H1 (cell line): ENCODE measurements at regions not wholly inside any gene's neighbourhood (a gene's known extent, or its start where the extent isn't known, plus 50 kb on each side); places are given as distances from the start of the nearest gene placed in this dataset.

Source experiments
- CTCF ChIP-seq, 3 experiments: IDR thresholded peaks; 1 replicate in 2 of 3; 2 replicates in 1 of 3; pipeline versions ENCODE4 v1.5.1 to v1.6.1; 2011; ENCODE audit warnings: low read length in 3 of 3, mild to moderate bottlenecking in 3 of 3, inconsistent platforms in 2 of 3, low read depth in 1 of 3, moderate library complexity in 1 of 3; ENCODE audit not compliant: insufficient read depth in 1 of 3; ENCODE audit errors: control extremely low read depth in 1 of 3
- HDAC2 ChIP-seq, 2 experiments: fragments of 300-600 bp in 1 of 2; sonication (generic) in 1 of 2; IDR thresholded peaks; 2 replicates each; pipeline ENCODE4 v1.6.1; 2011 to 2012; ENCODE audit warnings: low read depth in 2 of 2, low read length in 2 of 2, mild to moderate bottlenecking in 2 of 2, moderate library complexity in 2 of 2, borderline replicate concordance in 1 of 2, inconsistent platforms in 1 of 2
- HDAC6 ChIP-seq: IDR thresholded peaks from one replicate; pipeline ENCODE4 v1.7.1; 2012; ENCODE audit warnings: low read depth, mild to moderate bottlenecking, inconsistent platforms, low read length, moderate library complexity
- KDM1A ChIP-seq: fragments of 200-600, 300-600 bp; sonication (generic); IDR thresholded peaks from 2 replicates; pipeline ENCODE4 v1.7.1; 2016; ENCODE audit warnings: mild to moderate bottlenecking, low read length, borderline replicate concordance
- POLR2A ChIP-seq, 2 experiments: IDR thresholded peaks; 1 replicate in 1 of 2; 2 replicates in 1 of 2; pipeline ENCODE4 v1.6.1; 2011; ENCODE audit warnings: low read depth in 2 of 2, low read length in 2 of 2, mild to moderate bottlenecking in 2 of 2; ENCODE audit errors: control extremely low read depth in 1 of 2

- no peak for TF ChIP-seq HDAC2 (IDR thresholded peaks at IDR 0.05; ENCODE audit: borderline replicate concordance in 1 of 2, low read depth in 2 of 2, low read length in 2 of 2)
- no peak for TF ChIP-seq HDAC6
- no peak for TF ChIP-seq KDM1A
- no peak for TF ChIP-seq CTCF (IDR thresholded peaks at IDR 0.05; ENCODE audit: control extremely low read depth in 1 of 3, insufficient read depth in 1 of 3, low read depth in 1 of 3, low read length in 3 of 3)
- no peak for TF ChIP-seq POLR2A (IDR thresholded peaks at IDR 0.05; ENCODE audit: control extremely low read depth in 1 of 2, low read depth in 2 of 2, low read length in 2 of 2)
These were observed 92.0 kb upstream of the PPM1J start for GRCh38 chr1:112807117-112807516.
